Dendritic cell treated with granulocyte-macrophage colony-stimulating factor and Interleukin-4, amounts not matched to agents 40 ng/mL and 50 ng/mL, for 4 days (primary cell): ENCODE measurements at regions not wholly inside any gene's neighbourhood (a gene's known extent, or its start where the extent isn't known, plus 50 kb on each side); places are given as distances from the start of the nearest gene placed in this dataset.

Experiments used
- H3K27ac Mint-ChIP-seq: one replicate; pipeline ENCODE4 v1.8.0; 2022; ENCODE audit warnings: mild to moderate bottlenecking, mixed read lengths
- H3K27me3 Mint-ChIP-seq: one replicate; pipeline ENCODE4 v1.8.0; 2022; ENCODE audit warnings: mild to moderate bottlenecking, mixed read lengths
- H3K36me3 Mint-ChIP-seq: one replicate; pipeline ENCODE4 v1.8.0; 2022; ENCODE audit warnings: low read depth, mixed read lengths
- H3K4me1 Mint-ChIP-seq: one replicate; pipeline ENCODE4 v1.8.0; 2022; ENCODE audit warnings: low read depth, mixed read lengths
- H3K4me3 Mint-ChIP-seq: one replicate; pipeline ENCODE4 v1.8.0; 2022; ENCODE audit warnings: mild to moderate bottlenecking, moderate library complexity, mixed read lengths
- H3K9me3 Mint-ChIP-seq: one replicate; pipeline ENCODE4 v1.8.0; 2022; ENCODE audit warnings: mixed read lengths
- intact Hi-C: fragments of 100-400 bp; cut with micrococcal nuclease; formaldehyde crosslinking; loops from one replicate; pipeline ENCODE4 v1.15.0; 2022

- H3K27ac Mint-ChIP-seq: no peak overlapping the region
Observed at GRCh38 chr2:11030036-11030435, 118.3 kb downstream of the KCNF1 start.

GRCh38 chr2:11030909-11031308 lies 119.2 kb downstream of the KCNF1 start:
- Mint-ChIP-seq H3K4me3 (no peak overlapping the region), H3K36me3 (no peaks in the 10 kb centered on the region), H3K27ac (no peak overlapping the region), H3K4me1 (peaks cover 7% of the 10 kb centered on the region), H3K27me3 (peaks cover 11% of the 10 kb centered on the region), H3K9me3 (peaks cover 2% of the 10 kb centered on the region)
- intact Hi-C loops: no loop called here

More at GRCh38 chr2:11030036-11030435, 118.3 kb downstream of the KCNF1 start:
- no peak overlapping the region for H3K4me3 Mint-ChIP-seq
- H3K27me3 Mint-ChIP-seq: peaks cover 11% of the 10 kb centered on the region
- no peaks in the 10 kb centered on the region for H3K9me3 Mint-ChIP-seq
- no peaks in the 10 kb centered on the region for H3K36me3 Mint-ChIP-seq
- intact Hi-C loops: no loop called here
- peaks cover 7% of the 10 kb centered on the region for H3K4me1 Mint-ChIP-seq

GRCh38 chr2:11031876-11032275 lies 120.1 kb downstream of the KCNF1 start:
- intact Hi-C loops: no loop called here
- peaks cover 11% of the 10 kb centered on the region for H3K9me3 Mint-ChIP-seq
- H3K27me3 Mint-ChIP-seq: peaks cover 14% of the 10 kb centered on the region
- H3K4me3 Mint-ChIP-seq: no peak overlapping the region
- peaks cover 7% of the 10 kb centered on the region for H3K4me1 Mint-ChIP-seq
- no peaks in the 10 kb centered on the region for H3K36me3 Mint-ChIP-seq
- H3K27ac Mint-ChIP-seq: no peak overlapping the region

GRCh38 chr2:11032396-11032795 lies 120.7 kb downstream of the KCNF1 start:
- Mint-ChIP-seq H3K27me3 (peaks cover 18% of the 10 kb centered on the region), H3K4me3 (no peak overlapping the region), H3K9me3 (peaks cover 17% of the 10 kb centered on the region), H3K4me1 (peaks cover 7% of the 10 kb centered on the region), H3K27ac (no peak overlapping the region), H3K36me3 (no peaks in the 10 kb centered on the region)
- intact Hi-C loops: no loop called here

GRCh38 chr2:11033114-11033513 lies 121.4 kb downstream of the KCNF1 start:
- Mint-ChIP-seq H3K27ac (no peak overlapping the region), H3K4me3 (no peak overlapping the region), H3K9me3 (peaks cover 24% of the 10 kb centered on the region), H3K27me3 (peaks cover 19% of the 10 kb centered on the region), H3K36me3 (no peaks in the 10 kb centered on the region), H3K4me1 (peaks cover 7% of the 10 kb centered on the region)
- intact Hi-C loops: no loop called here

GRCh38 chr2:11038641-11039040 lies 116.6 kb upstream of the SLC66A3 start:
- Mint-ChIP-seq H3K4me1 (no peaks in the 10 kb centered on the region), H3K27ac (no peak overlapping the region), H3K4me3 (no peak overlapping the region), H3K36me3 (no peaks in the 10 kb centered on the region), H3K9me3 (peaks cover 45% of the 10 kb centered on the region), H3K27me3 (peaks cover 29% of the 10 kb centered on the region)
- intact Hi-C loops: no loop called here

- H3K27me3 Mint-ChIP-seq: peaks cover 28% of the 10 kb centered on the region
- peaks cover 42% of the 10 kb centered on the region for H3K9me3 Mint-ChIP-seq
- H3K4me3 Mint-ChIP-seq: no peak overlapping the region
- no peak overlapping the region for H3K27ac Mint-ChIP-seq
- intact Hi-C loops: no loop called here
- H3K36me3 Mint-ChIP-seq: no peaks in the 10 kb centered on the region
- no peaks in the 10 kb centered on the region for H3K4me1 Mint-ChIP-seq
Observed at GRCh38 chr2:11040992-11041391, 114.3 kb upstream of the SLC66A3 start.

GRCh38 chr2:11042841-11043240 lies 112.4 kb upstream of the SLC66A3 start:
- no peak overlapping the region for H3K27ac Mint-ChIP-seq
- no peaks in the 10 kb centered on the region for H3K4me1 Mint-ChIP-seq
- peaks cover 20% of the 10 kb centered on the region for H3K27me3 Mint-ChIP-seq
- H3K9me3 Mint-ChIP-seq: peaks cover 24% of the 10 kb centered on the region
- intact Hi-C loops: no loop called here
- no peak overlapping the region for H3K4me3 Mint-ChIP-seq
- H3K36me3 Mint-ChIP-seq: no peaks in the 10 kb centered on the region

- Mint-ChIP-seq H3K4me3 (no peak overlapping the region), H3K4me1 (no peaks in the 10 kb centered on the region), H3K9me3 (peaks cover 20% of the 10 kb centered on the region), H3K36me3 (no peaks in the 10 kb centered on the region), H3K27ac (no peak overlapping the region), H3K27me3 (peaks cover 20% of the 10 kb centered on the region)
- intact Hi-C loops: no loop called here
Observed at GRCh38 chr2:11043245-11043644, 112.0 kb upstream of the SLC66A3 start.

- H3K4me1 Mint-ChIP-seq: no peaks in the 10 kb centered on the region
- intact Hi-C loops: no loop called here
- no peaks in the 10 kb centered on the region for H3K36me3 Mint-ChIP-seq
- H3K4me3 Mint-ChIP-seq: no peak overlapping the region
- peaks cover 11% of the 10 kb centered on the region for H3K9me3 Mint-ChIP-seq
- H3K27ac Mint-ChIP-seq: no peak overlapping the region
- peaks cover 21% of the 10 kb centered on the region for H3K27me3 Mint-ChIP-seq
Observed at GRCh38 chr2:11044201-11044600, 111.1 kb upstream of the SLC66A3 start.

GRCh38 chr2:11045294-11045693 lies 110.0 kb upstream of the SLC66A3 start:
- intact Hi-C loops: no loop called here
- Mint-ChIP-seq H3K4me1 (no peaks in the 10 kb centered on the region), H3K27me3 (peaks cover 17% of the 10 kb centered on the region), H3K36me3 (no peaks in the 10 kb centered on the region), H3K27ac (no peak overlapping the region), H3K4me3 (no peak overlapping the region), H3K9me3 (no peaks in the 10 kb centered on the region)

- H3K27me3 Mint-ChIP-seq: peaks cover 4% of the 10 kb centered on the region
- H3K9me3 Mint-ChIP-seq: no peaks in the 10 kb centered on the region
- H3K4me3 Mint-ChIP-seq: no peak overlapping the region
- no peak overlapping the region for H3K27ac Mint-ChIP-seq
- no peaks in the 10 kb centered on the region for H3K36me3 Mint-ChIP-seq
- intact Hi-C loops: no loop called here
- no peaks in the 10 kb centered on the region for H3K4me1 Mint-ChIP-seq
Observed at GRCh38 chr2:11048335-11049008, 106.8 kb upstream of the SLC66A3 start.

- intact Hi-C loops: no loop called here
- no peaks in the 10 kb centered on the region for H3K36me3 Mint-ChIP-seq
- H3K27ac Mint-ChIP-seq: no peak overlapping the region
- H3K27me3 Mint-ChIP-seq: peaks cover 2% of the 10 kb centered on the region
- H3K4me3 Mint-ChIP-seq: no peak overlapping the region
- H3K9me3 Mint-ChIP-seq: no peaks in the 10 kb centered on the region
- H3K4me1 Mint-ChIP-seq: no peaks in the 10 kb centered on the region
Observed at GRCh38 chr2:11050565-11050964, 104.7 kb upstream of the SLC66A3 start.

GRCh38 chr2:11051280-11051679 lies 104.0 kb upstream of the SLC66A3 start:
- no peaks in the 10 kb centered on the region for H3K36me3 Mint-ChIP-seq

GRCh38 chr2:11053546-11053945 lies 101.7 kb upstream of the SLC66A3 start:
- Mint-ChIP-seq H3K4me1 (no peaks in the 10 kb centered on the region), H3K9me3 (no peaks in the 10 kb centered on the region), H3K36me3 (no peaks in the 10 kb centered on the region), H3K4me3 (no peak overlapping the region), H3K27ac (no peak overlapping the region), H3K27me3 (peaks cover 12% of the 10 kb centered on the region)
- intact Hi-C loops: no loop called here

More at GRCh38 chr2:11051280-11051679, 104.0 kb upstream of the SLC66A3 start:
- intact Hi-C loops: no loop called here
- Mint-ChIP-seq H3K27me3 (peaks cover 2% of the 10 kb centered on the region), H3K4me3 (no peak overlapping the region), H3K4me1 (no peaks in the 10 kb centered on the region), H3K27ac (no peak overlapping the region), H3K9me3 (no peaks in the 10 kb centered on the region)
